ENCODE measurements at regions not wholly inside any gene's neighbourhood (a gene's known extent, or its start where the extent isn't known, plus 50 kb on each side); places are given as distances from the start of the nearest gene placed in this dataset.

GRCh38 chr9:81521892-81522291 lies 167.5 kb downstream of the TLE1 start:
- H3K27ac ChIP-seq, result no peak overlapping the region
- TF ChIP-seq ZFX (IDR thresholded peaks at IDR 0.05), result no peak
- TF ChIP-seq CTCF (conservative IDR thresholded peaks at IDR 0.05), result no peak

- H3K27ac ChIP-seq, result no peak overlapping the region
- TF ChIP-seq ZFX (IDR thresholded peaks at IDR 0.05) (no peak), CTCF (conservative IDR thresholded peaks at IDR 0.05) (no peak)
Measured at GRCh38 chr9:81519816-81520495, 169.4 kb downstream of the TLE1 start.

GRCh38 chr9:81517954-81518353 lies 171.4 kb downstream of the TLE1 start:
- H3K27ac ChIP-seq, result no peak overlapping the region
- no peak for TF ChIP-seq ZFX (IDR thresholded peaks at IDR 0.05)
- no peak for TF ChIP-seq CTCF (conservative IDR thresholded peaks at IDR 0.05)

DNA sequence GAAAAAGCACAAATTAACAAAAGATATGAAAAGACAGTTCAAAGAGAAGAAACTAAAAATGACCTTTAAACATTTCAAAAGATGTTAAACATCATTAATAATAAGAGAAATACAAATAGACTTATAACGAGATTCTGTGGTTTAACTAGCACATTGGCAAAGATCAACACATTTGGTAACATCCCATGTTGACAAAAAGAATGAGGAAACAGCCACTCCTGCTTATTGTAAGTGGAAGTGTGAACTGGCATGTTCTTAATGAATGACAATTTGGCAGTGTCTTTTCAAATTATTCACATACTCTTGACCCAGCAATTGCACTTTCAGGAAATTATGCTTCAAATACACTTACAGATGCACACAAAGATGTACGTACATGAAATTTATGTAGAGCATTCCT lies 176.3 kb downstream of the TLE1 start:
- H3K27ac ChIP-seq, result no peak overlapping the region
- no peak for TF ChIP-seq CTCF (conservative IDR thresholded peaks at IDR 0.05)
- no peak for TF ChIP-seq ZFX (IDR thresholded peaks at IDR 0.05)

DNA sequence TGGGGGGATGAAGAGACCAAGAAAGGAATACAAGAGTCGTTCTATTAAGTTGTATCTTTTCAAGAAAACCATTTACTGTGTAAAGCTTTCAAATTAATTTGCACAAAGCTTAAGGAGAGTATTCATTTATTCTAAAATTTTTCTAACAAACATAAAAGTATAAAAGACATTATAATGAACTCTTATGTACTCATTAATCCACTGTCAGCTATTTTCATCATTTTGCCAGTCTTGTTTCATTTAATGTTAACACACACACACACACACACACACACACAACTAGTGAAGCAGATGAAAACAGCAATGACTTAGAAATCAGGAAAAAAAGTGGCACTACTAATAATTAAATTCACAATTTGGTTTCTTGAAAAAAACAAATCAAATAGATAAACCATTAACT lies 176.7 kb downstream of the TLE1 start:
- no peak for TF ChIP-seq ZFX (IDR thresholded peaks at IDR 0.05)
- no peak overlapping the region for H3K27ac ChIP-seq

- TF ChIP-seq ZFX (IDR thresholded peaks at IDR 0.05) (no peak), CTCF (conservative IDR thresholded peaks at IDR 0.05) (no peak)
- no peak overlapping the region for H3K27ac ChIP-seq
Measured at GRCh38 chr9:81508476-81508875, 180.9 kb downstream of the TLE1 start.

DNA sequence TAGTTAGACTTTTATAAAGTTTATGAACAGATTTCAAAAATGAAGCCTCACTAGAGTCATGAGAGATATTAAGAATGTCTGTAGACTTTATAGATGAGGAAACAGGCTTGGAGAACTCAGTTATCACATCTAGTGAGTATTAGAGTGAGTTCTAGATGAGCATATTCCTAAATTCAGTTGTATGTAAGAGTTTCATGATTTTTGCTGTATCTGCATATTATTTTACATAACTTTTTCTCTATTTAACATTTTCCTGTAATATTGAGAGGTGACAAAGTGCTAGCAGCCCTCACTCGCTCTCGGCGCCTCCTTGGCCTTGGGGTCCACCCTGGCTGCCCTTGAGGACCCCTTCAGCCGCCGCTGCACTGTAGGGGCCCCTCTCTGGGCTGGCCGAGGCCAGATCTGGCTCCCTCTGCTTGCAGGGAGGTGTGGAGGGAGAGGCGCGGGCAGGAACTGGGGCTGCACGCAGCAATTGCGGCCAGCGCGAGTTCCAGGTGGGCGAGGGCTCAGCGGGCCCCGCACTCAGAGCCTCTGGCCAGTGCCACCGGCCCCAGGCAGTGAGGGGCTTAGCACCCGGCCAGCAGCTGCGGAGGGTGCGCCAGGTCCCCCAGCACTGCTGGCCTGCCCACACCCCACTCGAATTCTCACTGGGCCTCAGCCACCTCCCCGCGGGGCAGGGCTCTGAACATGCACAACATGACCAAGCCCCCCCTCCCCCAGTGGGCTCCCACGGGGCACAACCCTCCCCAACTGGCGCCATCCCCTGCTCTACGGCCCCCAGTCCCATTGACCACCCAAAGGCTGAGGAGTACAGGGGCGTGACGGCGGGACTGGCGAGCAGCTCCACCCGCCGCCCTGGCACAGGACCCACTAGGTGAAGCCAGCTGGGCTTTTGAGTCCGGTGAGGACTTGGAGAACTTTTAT lies 182.1 kb downstream of the TLE1 start:
- no peak overlapping the region for H3K27ac ChIP-seq
- no peak for TF ChIP-seq ZFX (IDR thresholded peaks at IDR 0.05)
- no peak for TF ChIP-seq CTCF (conservative IDR thresholded peaks at IDR 0.05)

Measured in C4-2B (cell line).